GM18502 (cell line): ENCODE measurements at regions not wholly inside any gene's neighbourhood (a gene's known extent, or its start where the extent isn't known, plus 50 kb on each side); places are given as distances from the start of the nearest gene placed in this dataset.

Source experiments
- ATAC-seq: cut with Tn5 transposase; IDR thresholded peaks from one replicate; pipeline ENCODE4 v1.9.1; 2021; ENCODE audit warnings: mild to moderate bottlenecking; ENCODE audit not compliant: unreplicated experiment, poor library complexity

DNA sequence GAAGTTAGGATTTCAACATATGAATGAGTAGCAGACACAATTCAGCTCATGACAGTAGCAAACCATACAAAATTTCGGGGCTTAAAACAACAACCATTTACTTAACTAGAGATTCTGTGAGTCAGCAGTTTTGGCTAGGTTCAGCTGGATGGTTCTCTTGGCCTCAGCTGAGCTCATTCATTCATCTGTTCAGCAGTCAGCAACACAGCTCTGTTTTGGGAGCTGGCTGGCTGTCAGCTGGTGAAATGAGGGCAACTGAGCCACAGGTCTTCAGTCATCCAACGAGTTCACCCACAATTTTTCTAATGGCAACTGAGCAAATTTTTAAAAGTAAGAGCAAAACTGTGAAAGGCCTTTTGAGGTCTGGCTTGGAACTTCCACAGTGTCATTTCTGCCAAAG is 2005.1 kb upstream of the AGA start:
- ATAC-seq, result no peak

GRCh38 chr4:179465131-179465797 is 2023.0 kb upstream of the AGA start:
- no peak for ATAC-seq

- ATAC-seq, result no peak
Observed at GRCh38 chr4:179467878-179468277, 2025.6 kb upstream of the AGA start.

- ATAC-seq, result no peak
Observed at GRCh38 chr4:179472164-179472563, 2029.9 kb upstream of the AGA start.

- ATAC-seq, result no peak
Observed at GRCh38 chr4:179478608-179479007, 2036.4 kb upstream of the AGA start.

DNA sequence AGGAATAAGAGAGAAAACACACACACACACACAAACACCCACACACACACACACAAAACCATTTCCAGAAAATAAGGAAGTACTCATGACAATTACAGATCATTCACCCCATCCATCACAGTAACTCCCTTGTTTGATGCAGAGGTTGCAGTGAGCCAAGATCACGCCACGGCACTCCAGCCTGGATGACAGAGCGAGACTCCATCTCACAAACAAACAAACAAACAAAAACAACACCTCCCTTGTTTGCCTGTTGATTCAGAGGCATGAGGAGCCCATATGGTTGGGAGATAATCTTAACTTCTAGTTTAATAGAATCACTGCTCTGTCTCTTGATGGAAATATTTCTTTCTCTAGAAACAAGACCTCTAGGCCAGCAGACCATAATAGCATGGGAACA is 2043.5 kb upstream of the AGA start:
- ATAC-seq, result no peak

DNA sequence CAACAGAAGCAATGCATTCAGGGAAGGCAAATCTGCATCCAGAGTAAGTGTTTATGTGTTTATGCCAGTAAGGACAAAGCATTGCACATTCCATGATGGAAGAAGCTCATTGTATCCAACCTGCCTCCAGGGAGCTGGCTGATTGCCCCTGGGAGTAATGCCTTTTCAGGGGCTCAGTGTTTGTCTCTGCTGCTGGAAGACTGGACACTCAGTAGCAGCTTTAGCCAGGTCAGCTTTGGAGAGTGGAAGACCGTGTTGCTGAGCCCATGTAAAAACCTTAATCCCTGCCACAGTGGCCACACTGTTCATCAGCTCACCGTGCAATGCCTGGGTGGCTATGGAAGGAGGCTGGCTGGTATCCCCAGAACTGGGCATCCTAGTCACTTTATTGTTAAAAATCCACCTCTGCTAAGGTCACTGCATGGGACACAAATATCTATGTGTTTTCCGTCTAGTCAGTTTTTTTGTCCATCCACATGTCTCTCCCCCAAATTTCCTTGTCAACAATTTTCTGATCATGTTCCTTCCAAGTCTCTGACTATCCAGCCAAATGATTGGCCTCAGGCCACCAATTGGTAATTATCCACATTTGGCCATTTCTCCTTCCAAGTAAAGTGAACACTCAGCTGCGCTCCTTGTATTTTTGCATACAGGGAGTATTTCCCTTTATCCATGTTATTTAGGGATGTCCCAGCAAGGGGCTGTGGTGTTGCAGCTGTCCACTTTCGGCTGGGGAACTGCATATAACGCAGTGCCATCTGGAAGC is 2044.5 kb upstream of the AGA start:
- no peak for ATAC-seq

DNA sequence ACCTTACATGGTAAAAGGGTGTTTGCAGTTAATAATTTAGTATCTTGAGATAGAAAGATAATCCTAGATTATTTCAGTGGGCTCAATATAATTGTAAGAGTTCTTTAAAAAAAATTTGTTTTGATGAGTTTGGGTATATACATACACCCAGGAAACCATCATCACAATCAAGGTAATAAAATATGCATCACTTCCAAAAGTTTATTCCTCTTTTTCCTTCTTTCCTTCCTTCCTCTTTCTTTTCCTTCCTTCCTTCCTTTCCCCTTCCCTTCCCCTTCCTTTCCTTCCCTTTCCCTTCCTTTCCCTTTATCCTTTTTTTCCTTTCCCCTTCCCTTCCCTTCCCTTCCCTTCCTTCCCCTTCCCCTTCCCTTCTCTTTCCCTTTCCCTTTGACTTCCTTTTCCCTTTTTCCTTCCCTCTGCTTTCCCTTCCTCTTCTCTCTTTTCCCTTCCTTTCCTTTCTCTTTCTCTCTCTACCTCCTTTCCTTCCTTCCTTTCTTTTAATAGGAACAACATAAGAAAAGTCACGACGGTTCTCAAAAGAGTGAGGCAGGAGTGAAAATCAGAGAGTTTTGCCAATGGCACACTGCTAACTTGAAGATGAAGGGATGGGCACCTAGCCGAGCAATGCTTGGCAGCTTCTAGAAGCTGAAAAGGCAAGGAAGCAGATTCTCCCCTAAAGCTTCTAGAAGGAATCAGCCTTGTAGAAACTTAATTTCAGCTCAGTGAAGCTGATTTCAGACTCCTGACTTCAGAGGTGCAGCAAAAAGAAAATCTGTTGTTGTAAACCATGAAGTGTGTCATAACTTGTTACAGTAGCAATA is 2050.2 kb upstream of the AGA start:
- no peak for ATAC-seq

DNA sequence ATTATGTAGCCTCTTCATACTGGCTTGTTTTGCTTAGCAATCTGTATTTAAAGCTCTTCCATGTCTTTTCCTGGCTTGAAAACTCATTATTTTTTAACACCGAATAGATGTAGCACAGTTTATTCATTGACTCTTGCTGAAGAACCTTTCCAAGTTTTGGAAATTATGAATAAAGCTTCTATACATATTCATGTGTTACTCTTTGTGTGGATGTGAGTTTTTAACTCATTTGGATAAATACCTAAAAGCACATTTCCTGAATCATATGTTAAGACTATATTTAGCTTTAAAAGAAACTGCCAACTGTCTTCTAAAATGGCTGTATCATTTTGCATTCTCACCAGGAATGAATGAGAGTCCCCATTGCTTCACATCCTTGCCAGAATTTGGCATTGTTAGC is 2061.7 kb upstream of the AGA start:
- no peak for ATAC-seq

DNA sequence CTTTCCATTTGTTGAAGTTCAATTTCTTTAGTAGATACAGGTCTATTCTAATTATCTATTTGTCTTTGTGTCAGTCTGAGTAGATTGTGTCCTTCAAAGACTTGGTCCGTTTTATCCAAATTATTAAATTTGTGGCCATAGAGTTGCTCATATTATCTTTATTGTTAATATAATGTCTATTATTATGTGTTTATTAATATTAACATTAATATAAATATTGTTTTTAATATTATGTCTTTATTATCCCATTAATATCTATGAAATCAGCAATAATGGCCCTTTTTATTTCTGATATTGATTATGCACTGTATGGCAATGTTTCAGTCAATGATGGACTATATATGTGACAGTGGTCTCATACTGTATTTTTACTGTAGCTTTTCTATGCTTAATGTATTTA is 2067.3 kb upstream of the AGA start:
- ATAC-seq, result no peak

- ATAC-seq, result no peak
Observed at GRCh38 chr4:179521952-179522351, 2079.7 kb upstream of the AGA start.

DNA sequence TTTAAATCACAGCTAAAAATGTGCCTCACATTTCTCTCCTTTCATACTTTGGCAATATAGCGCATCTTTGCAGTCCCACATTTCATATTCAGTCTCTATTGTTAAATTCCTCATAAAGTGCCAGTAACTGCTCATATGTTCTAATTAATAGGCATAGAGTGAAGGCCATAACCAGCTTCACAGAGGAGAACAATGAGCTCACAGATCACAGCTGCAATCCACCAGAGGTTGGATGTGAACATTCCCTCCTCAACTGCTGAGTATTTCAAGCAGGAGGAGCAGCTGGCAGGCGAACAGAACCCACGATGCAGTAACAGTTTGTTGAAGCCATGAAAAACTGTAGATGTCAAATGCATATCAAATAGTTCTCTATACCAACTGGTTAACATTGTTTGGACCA is 2088.7 kb upstream of the AGA start:
- ATAC-seq, result no peak

- ATAC-seq, result no peak
Observed at GRCh38 chr4:179536694-179537093, 2094.5 kb upstream of the AGA start.

DNA sequence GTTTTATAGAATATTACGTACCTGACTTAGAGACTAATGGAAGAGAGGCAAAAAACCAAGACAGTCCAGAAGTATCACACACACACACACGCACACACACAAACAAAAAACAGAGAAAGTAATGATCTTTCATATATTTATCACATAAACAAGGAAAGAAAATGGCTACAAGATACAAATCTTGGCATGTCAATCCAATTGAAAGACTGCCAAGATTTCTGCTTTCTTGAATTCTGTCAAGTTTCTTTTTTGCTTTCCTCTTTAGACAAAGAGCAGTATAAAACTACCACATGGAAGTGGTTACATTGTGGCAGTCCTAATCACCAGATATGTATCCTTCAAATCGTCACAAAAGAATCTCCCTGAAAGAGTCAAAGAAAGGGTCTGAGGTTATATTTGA is 2097.4 kb upstream of the AGA start:
- ATAC-seq, result no peak

DNA sequence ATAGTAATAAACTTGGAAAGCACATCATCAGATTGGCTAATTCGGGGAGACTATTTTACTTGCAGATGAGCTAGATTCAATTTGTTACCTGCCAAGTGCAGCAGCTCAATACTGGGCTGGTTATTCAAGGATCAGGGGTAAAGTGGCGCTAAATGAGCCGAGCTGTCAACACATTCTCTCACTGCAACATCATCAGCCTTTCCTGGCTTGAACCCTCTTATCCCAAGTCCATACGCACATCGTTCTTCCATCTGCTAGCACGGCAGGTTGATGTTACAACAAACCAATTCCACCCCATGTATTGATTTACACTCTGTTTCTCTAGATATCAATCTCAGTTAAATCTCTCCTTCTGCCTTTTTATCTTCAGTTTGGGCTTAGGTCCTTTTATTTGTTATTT is 2101.5 kb upstream of the AGA start:
- no peak for ATAC-seq

- no peak for ATAC-seq
Observed at GRCh38 chr4:179544496-179544895, 2102.3 kb upstream of the AGA start.

- ATAC-seq, result no peak
Observed at GRCh38 chr4:179552131-179552530, 2109.9 kb upstream of the AGA start.

DNA sequence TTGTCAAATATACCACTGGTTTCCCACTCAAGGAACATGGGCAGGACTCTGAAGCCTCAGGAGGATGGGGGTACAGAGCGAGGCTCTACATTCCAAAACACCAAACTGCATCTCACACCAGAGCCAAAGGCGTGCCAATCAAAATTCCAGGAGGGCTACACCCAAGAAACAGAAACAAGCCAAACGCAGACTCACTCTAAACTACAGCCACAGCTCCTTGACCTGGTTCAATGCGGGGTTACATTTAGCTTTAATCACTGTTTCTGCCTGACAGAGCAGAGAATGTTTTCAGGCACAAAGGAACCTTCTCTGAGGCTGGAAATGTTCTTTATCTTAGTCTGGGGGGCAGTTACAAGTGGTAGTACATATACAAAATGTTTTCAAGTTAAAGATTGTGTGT is 2121.5 kb upstream of the AGA start:
- no peak for ATAC-seq

GRCh38 chr4:179569549-179569948 is 2127.3 kb upstream of the AGA start:
- ATAC-seq, result no peak

DNA sequence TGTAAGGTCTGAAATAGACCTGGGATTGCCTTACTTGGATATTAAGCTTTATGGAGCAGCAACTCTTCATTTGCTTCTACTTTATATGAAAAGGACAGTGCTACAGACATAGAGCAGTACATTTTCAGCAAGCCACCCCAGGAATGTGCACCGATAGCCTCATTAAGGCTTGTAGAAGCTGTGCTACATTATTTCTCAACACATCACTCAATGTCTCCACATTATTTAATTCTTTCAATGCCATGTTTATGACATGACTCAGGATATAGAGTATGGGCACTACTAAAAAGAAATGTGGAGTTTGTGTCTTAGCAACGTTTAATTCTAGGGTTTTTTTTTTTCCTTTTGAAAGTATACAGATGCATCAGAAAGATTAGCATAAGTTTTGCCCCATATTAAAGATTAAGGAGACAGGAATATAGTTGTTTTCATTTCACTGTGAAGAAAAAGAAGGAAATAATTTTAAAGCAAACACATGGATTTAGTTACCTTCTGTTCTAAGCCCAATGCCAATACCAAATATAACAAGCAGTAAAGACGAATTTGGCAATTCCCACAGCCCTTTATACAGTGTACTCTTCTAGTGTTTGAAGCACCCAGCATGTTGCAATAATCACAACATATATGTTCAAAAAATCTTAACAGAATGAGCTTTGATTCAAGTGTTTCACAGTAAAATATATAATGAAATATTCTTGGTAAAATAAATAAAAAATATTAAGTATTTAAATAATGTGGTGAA is 2140.1 kb upstream of the AGA start:
- no peak for ATAC-seq

DNA sequence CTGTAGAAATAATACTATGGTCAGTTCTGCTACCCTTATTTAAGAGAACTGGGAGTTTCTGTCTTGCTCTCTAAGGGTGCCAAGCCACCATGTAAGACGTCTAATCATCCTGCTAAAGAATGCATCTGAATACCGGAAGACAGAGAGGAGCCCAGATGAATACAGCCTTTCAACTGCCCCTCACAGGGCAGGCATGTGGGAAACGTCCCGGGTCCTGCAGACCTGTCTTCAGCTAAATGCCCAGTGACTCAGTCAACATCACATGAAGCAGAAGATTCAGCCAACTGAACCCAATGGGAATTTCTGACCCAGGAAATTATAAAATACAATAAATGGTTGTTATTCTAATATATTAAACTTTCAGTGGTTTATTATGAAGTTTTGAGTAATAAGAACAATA is 2141.0 kb upstream of the AGA start:
- ATAC-seq, result no peak
